SK-N-SH (cell line): ENCODE measurements at regions not wholly inside any gene's neighbourhood (a gene's known extent, or its start where the extent isn't known, plus 50 kb on each side); places are given as distances from the start of the nearest gene placed in this dataset.

Experiments used
- CTCF ChIA-PET: fragments of 300-600, 350-600 bp; formaldehyde crosslinking; extraction: SDS; loops from one replicate; lab custom pipeline; 2021; lab: Yijun Ruan, JAX
- POLR2A ChIA-PET: fragments of 350-600 bp; sonication (Branson Sonifier 250); formaldehyde crosslinking; extraction: SDS; loops from one replicate; lab custom pipeline; 2020; ENCODE audit warnings: antibody characterized with exemption, inconsistent platforms; lab: Yijun Ruan, JAX
- DNase-seq: peaks from one replicate; pipeline ENCODE4 v3.0.0; 2012
- H2AFZ ChIP-seq: fragments of 200-600 bp; sonication (generic); 2 replicates; pipeline ENCODE4 v1.8.1; 2016; ENCODE audit warnings: antibody characterized with exemption, mild to moderate bottlenecking, low read depth
- H3F3A ChIP-seq: fragments of 200-600 bp; sonication (generic); replicated peaks from 2 replicates; pipeline ENCODE3; 2016; ENCODE audit warnings: antibody characterized with exemption, mild to moderate bottlenecking; ENCODE audit not compliant: insufficient read depth
- H3K27ac ChIP-seq, 2 experiments: fragments of 200-500 bp in 1 of 2; fragments of 200-600 bp in 1 of 2; sonication (Bioruptor generic) in 1 of 2; sonication (generic), shearing (Covaris generic) in 1 of 2; 2 replicates each; pipeline versions ENCODE4 v1.5.1 to v1.6.1; 2014 to 2016; ENCODE audit warnings: low read depth in 2 of 2, inconsistent platforms in 1 of 2, low read length in 1 of 2, mild to moderate bottlenecking in 1 of 2, mixed read lengths in 1 of 2
- H3K27me3 ChIP-seq: fragments of 200-600 bp; sonication (generic), shearing (Covaris generic); 2 replicates; pipeline ENCODE4 v1.6.1; 2016; ENCODE audit warnings: mixed run types; ENCODE audit not compliant: insufficient read depth
- H3K36me3 ChIP-seq, 2 experiments: fragments of 200-500 bp in 1 of 2; fragments of 200-600 bp in 1 of 2; sonication (Bioruptor generic) in 1 of 2; sonication (generic) in 1 of 2; replicated peaks in 1 of 2; 2 replicates each; pipeline versions ENCODE3 to v1.5.1; 2014 to 2016; ENCODE audit warnings: low read length in 1 of 2, mild to moderate bottlenecking in 1 of 2; ENCODE audit not compliant: insufficient read depth in 2 of 2, control insufficient read depth in 1 of 2
- H3K4me1 ChIP-seq, 2 experiments: fragments of 200-500 bp in 1 of 2; fragments of 200-600 bp in 1 of 2; sonication (Bioruptor generic) in 1 of 2; sonication (generic), shearing (Covaris generic) in 1 of 2; 2 replicates each; pipeline versions ENCODE4 v1.5.1 to v1.6.1; 2014 to 2016; ENCODE audit warnings: low read depth in 1 of 2, low read length in 1 of 2, mixed run types in 1 of 2; ENCODE audit not compliant: insufficient read depth in 2 of 2, control insufficient read depth in 1 of 2
- H3K4me2 ChIP-seq: fragments of 200-600 bp; sonication (generic), shearing (Covaris generic); 2 replicates; pipeline ENCODE4 v1.6.1; 2017; ENCODE audit warnings: mixed run types
- H3K4me3 ChIP-seq, 2 experiments: fragments of 200-500 bp in 1 of 2; fragments of 200-600 bp in 1 of 2; sonication (Bioruptor generic) in 1 of 2; sonication (generic), shearing (Covaris generic) in 1 of 2; 2 replicates each; pipeline versions ENCODE4 v1.5.1 to v1.8.1; 2014 to 2016; ENCODE audit warnings: low read depth in 2 of 2, inconsistent platforms in 1 of 2, low read length in 1 of 2, mild to moderate bottlenecking in 1 of 2, mixed read lengths in 1 of 2, moderate library complexity in 1 of 2
- H3K79me2 ChIP-seq: fragments of 200-600 bp; sonication (generic); 2 replicates; pipeline ENCODE4 v1.8.1; 2017; ENCODE audit warnings: mild to moderate bottlenecking; ENCODE audit not compliant: insufficient read depth
- H3K9ac ChIP-seq: fragments of 200-600 bp; sonication (generic); 2 replicates; pipeline ENCODE4 v1.6.1; 2017; ENCODE audit warnings: mixed run types
- H3K9me2 ChIP-seq: fragments of 200-600 bp; sonication (generic); 2 replicates; pipeline ENCODE4 v1.6.1; 2017; ENCODE audit warnings: mixed run types
- H3K9me3 ChIP-seq: fragments of 200-600 bp; sonication (generic); 2 replicates; pipeline ENCODE4 v1.6.1; 2017; ENCODE audit warnings: mixed run types, mild to moderate bottlenecking, moderate library complexity
- H4K20me1 ChIP-seq: fragments of 200-600 bp; sonication (generic); 2 replicates; pipeline ENCODE4 v1.6.1; 2017; ENCODE audit warnings: mild to moderate bottlenecking, mixed run types; ENCODE audit not compliant: insufficient read depth
- CTCF ChIP-seq: fragments of 200-600 bp; sonication (generic); IDR thresholded peaks from 2 replicates; pipeline ENCODE4 v1.6.1; 2017; ENCODE audit warnings: antibody characterized with exemption, mild to moderate bottlenecking, moderate library complexity
- ELF1 ChIP-seq: IDR thresholded peaks from 2 replicates; pipeline ENCODE4 v1.4.0; 2012
- EZH2phosphoT487 ChIP-seq: fragments of 200-600 bp; sonication (generic); IDR thresholded peaks from 2 replicates; pipeline ENCODE4 v1.6.1; 2017; ENCODE audit warnings: low read depth, mixed run types, mild to moderate bottlenecking, antibody characterized with exemption, moderate library complexity, borderline replicate concordance
- FOXJ3 ChIP-seq: sonication (generic); formaldehyde crosslinking; IDR thresholded peaks from 2 replicates; pipeline ENCODE4 v1.5.1; 2020; ENCODE audit warnings: mild to moderate bottlenecking, missing genetic modification reagents
- GATA2 ChIP-seq: sonication (generic); formaldehyde crosslinking; IDR thresholded peaks from 2 replicates; pipeline ENCODE4 v1.5.0; 2020; ENCODE audit warnings: mild to moderate bottlenecking, missing genetic modification reagents
- NFIC ChIP-seq: IDR thresholded peaks from 2 replicates; pipeline ENCODE4 v1.4.0; 2012; ENCODE audit warnings: borderline replicate concordance
- RAD21 ChIP-seq: IDR thresholded peaks from 2 replicates; pipeline ENCODE4 v1.6.1; 2012; ENCODE audit warnings: mild to moderate bottlenecking, low read length
- RCOR1 ChIP-seq: fragments of 150-350 bp; IDR thresholded peaks from 2 replicates; pipeline ENCODE4 v1.6.1; 2017; ENCODE audit warnings: antibody characterized with exemption, low read length
- RXRA ChIP-seq: IDR thresholded peaks from 2 replicates; pipeline ENCODE4 v1.4.0; 2012; ENCODE audit warnings: low read depth, mild to moderate bottlenecking, borderline replicate concordance
- SIN3A ChIP-seq: IDR thresholded peaks from 2 replicates; pipeline ENCODE4 v1.6.1; 2012; ENCODE audit warnings: low read depth, mild to moderate bottlenecking, low read length, moderate library complexity, borderline replicate concordance
- SMC3 ChIP-seq: IDR thresholded peaks from 2 replicates; pipeline ENCODE4 v1.6.1; 2012; ENCODE audit warnings: low read depth, low read length, improper control_type of control experiment
- TEAD4 ChIP-seq: IDR thresholded peaks from 2 replicates; pipeline ENCODE4 v1.4.0; 2012; ENCODE audit warnings: mild to moderate bottlenecking, borderline replicate concordance; ENCODE audit not compliant: insufficient read depth
- USF2 ChIP-seq: fragments of 150-350 bp; IDR thresholded peaks from 2 replicates; pipeline ENCODE4 v1.6.1; 2017; ENCODE audit warnings: antibody characterized with exemption, low read length, low read depth, borderline replicate concordance
- WGBS: methylation state at CpG from one replicate; pipeline ENCODE4 v1.1.6; 2017; ENCODE audit warnings: low lambda C conversion rate; 5-methylcytosine and 5-hydroxymethylcytosine counted together

GRCh38 chr18:43559507-43559906 is 282.2 kb upstream of the SYT4 start (continued):
- no peak for TF ChIP-seq RXRA

- peak; percentile 40 for DNase-seq
- no peak overlapping the region for H3K27ac ChIP-seq
- no peak overlapping the region for H3K9ac ChIP-seq
- no peaks in the 10 kb centered on the region for H3K79me2 ChIP-seq
- TF ChIP-seq RCOR1: no peak
- TF ChIP-seq RAD21: peak; percentile 96
- peak; percentile 80 for TF ChIP-seq SMC3
- no peak for TF ChIP-seq FOXJ3 (CRISPR knock-in tag)
- TF ChIP-seq TEAD4: no peak
- TF ChIP-seq CTCF: peak; percentile 67
- H3K4me2 ChIP-seq: no peak overlapping the region
- CTCF ChIA-PET: interaction anchor here (0.7 to 23.9 kb wide), 24 partner anchors 20 to 1548 kb away, joined by 3 to 636 read pairs (median 4); partner anchors contain the start of gene SYT4
- no peak overlapping the region for H3K4me3 ChIP-seq
- H3K27me3 ChIP-seq: no peaks in the 10 kb centered on the region
- POLR2A ChIA-PET: no interaction called here
- no peak overlapping the region for H2AFZ ChIP-seq
- no peaks in the 10 kb centered on the region for H3K9me2 ChIP-seq
- H3K4me1 ChIP-seq: no peaks in the 10 kb centered on the region; a peak in 1 of 4 replicates
- H4K20me1 ChIP-seq: no peaks in the 10 kb centered on the region
- no peaks in the 10 kb centered on the region for H3K9me3 ChIP-seq
- no peaks in the 10 kb centered on the region for H3K36me3 ChIP-seq
- WGBS: 27% methylated on average over 3 of the region's 3 CpGs
- no peaks in the 10 kb centered on the region for H3F3A ChIP-seq
Observed at GRCh38 chr18:43563780-43564179, 286.5 kb upstream of the SYT4 start.

GRCh38 chr18:43570593-43570992 is 293.3 kb upstream of the SYT4 start:
- no peak overlapping the region for H3K9ac ChIP-seq
- peak overlapping the region in 1 of 2 experiments; percentile 4; a peak in 1 of 4 replicates for H3K4me3 ChIP-seq
- CTCF ChIA-PET: interaction anchor here (0.6 to 23.9 kb wide), 16 partner anchors 9 to 1542 kb away, joined by 3 to 636 read pairs (median 5); no protein-coding TSS in a partner anchor
- H3K27me3 ChIP-seq: no peaks in the 10 kb centered on the region
- no peak overlapping the region for H2AFZ ChIP-seq
- no peaks in the 10 kb centered on the region for H3K36me3 ChIP-seq
- no peaks in the 10 kb centered on the region for H3K9me3 ChIP-seq
- WGBS: 77% methylated on average over 4 of the region's 4 CpGs
- no peak for TF ChIP-seq USF2
- no peak for TF ChIP-seq NFIC
- TF ChIP-seq GATA2 (CRISPR knock-in tag): no peak
- TF ChIP-seq ELF1: no peak
- no peak for TF ChIP-seq EZH2phosphoT487
- no peak for TF ChIP-seq FOXJ3 (CRISPR knock-in tag)
- no peak for TF ChIP-seq SIN3A
- H3K79me2 ChIP-seq: no peaks in the 10 kb centered on the region
- no peak for DNase-seq
- no peak overlapping the region for H3K4me2 ChIP-seq
- no peaks in the 10 kb centered on the region for H3F3A ChIP-seq
- H4K20me1 ChIP-seq: no peaks in the 10 kb centered on the region
- H3K4me1 ChIP-seq: peaks cover 0 to 6% of the 10 kb centered on the region in 2 experiments; a peak in 2 of 4 replicates
- H3K27ac ChIP-seq: no peak overlapping the region
- H3K9me2 ChIP-seq: no peaks in the 10 kb centered on the region
- POLR2A ChIA-PET: no interaction called here
